ENCODE measurements at regions not wholly inside any gene's neighbourhood (a gene's known extent, or its start where the extent isn't known, plus 50 kb on each side); places are given as distances from the start of the nearest gene placed in this dataset.

GRCh38 chr5:135657536-135658305, 78.9 kb upstream of the CXCL14 start:
- TF ChIP-seq RBBP5 (IDR thresholded peaks at IDR 0.05; ENCODE audit: borderline replicate concordance, low read depth, low read length) (no peak), ATF2 (IDR thresholded peaks at IDR 0.05; ENCODE audit: low read length) (no peak), CBX8 (IDR thresholded peaks at IDR 0.05; ENCODE audit: borderline replicate concordance, low read depth, low read length) (no peak), SIRT6 (IDR thresholded peaks at IDR 0.05; ENCODE audit: low read length) (no peak), CTCF (IDR thresholded peaks at IDR 0.05; ENCODE audit: control extremely low read depth in 1 of 3, insufficient read depth in 1 of 3, low read depth in 1 of 3, low read length in 3 of 3) (no peak), TAF1 (IDR thresholded peaks at IDR 0.05; ENCODE audit: low read depth, low read length) (no peak), POLR2A (IDR thresholded peaks at IDR 0.05; ENCODE audit: control extremely low read depth in 1 of 2, low read depth in 2 of 2, low read length in 2 of 2) (no peak), JUND (IDR thresholded peaks at IDR 0.05; ENCODE audit: low read length) (no peak), CEBPB (IDR thresholded peaks at IDR 0.05; ENCODE audit: low read depth, low read length) (no peak), EP300 (IDR thresholded peaks at IDR 0.05; ENCODE audit: borderline replicate concordance in 1 of 2, low read depth in 2 of 2, low read length in 2 of 2) (no peak), RXRA (IDR thresholded peaks at IDR 0.05; ENCODE audit: insufficient read depth, low read depth, low read length) (no peak), CHD2 (IDR thresholded peaks at IDR 0.05; ENCODE audit: low read length) (no peak)

All from H1 (cell line).